Pons (tissue), 1 donor: ENCODE measurements at regions not wholly inside any gene's neighbourhood (a gene's known extent, or its start where the extent isn't known, plus 50 kb on each side); places are given as distances from the start of the nearest gene placed in this dataset.

Experiments
- DNase-seq: peaks from one replicate; pipeline ENCODE4 v3.0.0-alpha.2; 2016; ENCODE audit warnings: low spot score

DNA sequence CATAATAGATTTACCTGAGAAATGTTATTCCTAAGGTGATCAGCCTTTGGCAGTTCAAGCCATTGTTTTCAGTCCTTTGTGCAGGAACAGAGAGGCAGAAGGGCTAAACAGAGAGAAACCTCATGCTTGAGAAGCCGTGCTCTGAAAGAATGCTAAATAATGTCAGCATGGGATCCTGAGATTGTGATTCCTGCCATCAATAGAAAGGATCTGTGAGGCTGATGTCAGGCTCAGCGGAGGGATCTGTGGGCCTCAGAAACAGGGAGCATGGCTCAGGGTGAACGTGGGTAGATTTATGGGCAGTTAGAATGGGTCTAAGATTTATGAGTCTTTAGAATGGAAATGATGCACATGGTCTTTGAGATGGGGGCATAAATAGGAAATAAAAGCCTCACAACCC is 439.2 kb upstream of the IGFBP3 start:
- no peak for DNase-seq

DNA sequence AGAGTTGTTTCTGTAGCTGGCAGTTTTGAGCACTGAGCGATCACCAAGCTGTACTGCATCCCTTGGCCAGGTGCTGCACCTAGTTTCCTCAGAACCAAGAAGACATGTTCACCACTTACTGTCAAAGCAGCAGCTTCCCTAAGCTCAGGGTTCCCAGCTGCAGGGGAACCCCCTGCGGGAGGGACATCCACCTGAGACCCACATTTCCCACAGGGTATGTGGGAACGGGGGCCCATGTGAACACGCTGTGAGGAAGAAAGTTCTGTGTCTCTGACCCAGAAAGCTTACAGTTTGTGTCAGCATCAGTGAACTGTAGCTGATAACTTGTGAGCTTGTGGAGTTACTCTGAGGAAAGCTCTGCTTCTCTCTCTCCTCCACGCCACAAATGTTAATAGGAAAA is 436.8 kb upstream of the IGFBP3 start:
- no peak for DNase-seq

DNA sequence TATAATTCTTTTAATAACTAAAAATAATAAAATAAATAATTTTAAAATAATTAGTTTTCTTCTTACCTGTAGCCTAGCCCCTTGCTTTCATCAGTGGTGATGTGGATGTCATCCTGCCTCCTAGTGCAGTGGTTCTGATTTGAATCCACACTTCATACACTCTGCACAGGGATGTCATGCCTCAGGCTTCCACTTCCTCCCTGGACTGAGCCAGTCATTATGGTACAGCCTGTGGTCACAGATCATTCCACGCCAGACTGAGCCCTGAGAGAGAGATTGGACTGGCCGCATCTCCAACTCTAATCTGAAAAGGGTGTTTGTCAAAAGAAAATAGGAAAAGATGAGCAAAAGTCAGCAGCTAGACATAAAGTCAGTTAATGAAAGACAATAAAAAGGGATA is 436.2 kb upstream of the IGFBP3 start:
- DNase-seq, result no peak

DNA sequence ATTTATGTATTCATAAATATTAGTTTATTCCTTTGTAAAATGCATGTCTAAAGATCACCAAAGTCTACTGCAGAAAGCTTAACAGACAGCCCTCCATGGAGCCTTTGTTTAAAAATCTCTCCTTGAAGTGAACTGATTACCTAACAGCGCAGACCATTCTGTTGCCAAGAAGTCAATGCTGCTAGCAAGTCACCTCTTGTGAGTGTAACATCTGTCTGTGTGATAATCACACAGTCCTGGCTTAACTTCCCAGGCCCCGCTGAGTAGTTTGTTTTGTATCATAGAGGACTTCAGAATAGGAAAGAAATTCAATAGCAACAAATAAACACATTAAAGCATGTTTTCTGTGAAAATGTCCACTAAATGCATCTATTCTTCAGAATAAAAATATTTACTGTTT is 435.3 kb upstream of the IGFBP3 start:
- DNase-seq, result no peak

DNA sequence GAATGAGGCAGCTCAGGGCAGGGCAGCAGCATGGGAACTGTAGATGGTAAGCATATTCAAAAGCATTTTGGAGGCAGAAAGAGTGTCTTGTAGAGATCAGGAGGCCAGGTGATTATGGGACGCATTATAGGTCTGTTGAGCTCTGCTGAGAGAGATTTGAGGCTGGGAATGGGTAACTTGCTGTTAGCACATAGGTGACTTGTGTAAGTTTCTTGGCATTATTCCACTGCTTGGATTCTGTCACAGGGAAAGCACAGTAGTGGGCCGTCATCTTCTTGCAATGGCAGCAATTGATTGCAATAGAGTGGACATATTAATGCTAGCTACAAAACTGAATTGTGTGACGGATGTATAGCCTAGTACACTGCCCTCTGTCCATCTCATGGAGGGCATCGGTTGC is 434.3 kb upstream of the IGFBP3 start:
- DNase-seq, result no peak

DNA sequence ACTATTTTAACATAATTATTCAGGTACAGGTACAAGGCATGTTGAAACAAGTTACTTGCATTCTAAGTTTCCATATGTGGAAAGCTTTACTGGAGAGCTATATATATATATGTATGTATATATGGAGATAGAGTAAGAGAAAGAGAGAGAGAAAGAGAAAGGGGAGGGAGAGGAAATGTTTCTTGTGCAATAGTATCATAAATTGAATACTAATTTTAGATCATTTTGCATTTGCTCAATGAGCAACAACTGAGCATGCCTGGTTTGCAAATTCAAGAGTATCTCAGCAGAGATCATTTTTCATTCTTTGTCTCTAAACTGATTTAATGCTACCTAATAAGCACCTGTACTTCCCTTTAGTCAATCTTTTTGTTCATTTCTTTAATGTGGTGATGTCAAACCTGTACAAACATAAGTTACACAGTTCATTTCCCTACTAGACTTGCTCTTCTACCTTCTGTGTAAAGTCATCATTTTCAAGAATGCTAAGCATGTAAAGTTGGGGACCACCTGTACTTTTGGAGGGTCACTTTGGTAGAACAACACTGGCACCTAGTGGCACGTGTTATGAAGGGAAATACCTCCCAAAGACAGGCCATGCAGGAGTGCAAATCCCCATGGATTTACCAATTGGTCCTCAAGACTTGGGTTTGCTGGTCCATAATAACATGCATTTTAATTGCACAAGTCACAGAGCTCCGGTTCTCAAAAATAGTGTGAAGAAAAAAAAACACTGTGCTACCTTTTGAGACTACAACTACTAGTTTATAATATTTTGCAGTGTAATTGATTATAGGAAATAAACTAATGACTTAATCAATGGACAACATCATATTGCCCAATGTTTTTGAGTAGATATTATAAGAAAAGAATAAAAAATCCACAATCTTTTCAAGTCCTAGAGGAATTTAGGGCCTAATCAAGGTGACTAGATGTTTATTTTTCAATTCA is 431.2 kb upstream of the IGFBP3 start:
- DNase-seq, result peak; percentile 54

DNA sequence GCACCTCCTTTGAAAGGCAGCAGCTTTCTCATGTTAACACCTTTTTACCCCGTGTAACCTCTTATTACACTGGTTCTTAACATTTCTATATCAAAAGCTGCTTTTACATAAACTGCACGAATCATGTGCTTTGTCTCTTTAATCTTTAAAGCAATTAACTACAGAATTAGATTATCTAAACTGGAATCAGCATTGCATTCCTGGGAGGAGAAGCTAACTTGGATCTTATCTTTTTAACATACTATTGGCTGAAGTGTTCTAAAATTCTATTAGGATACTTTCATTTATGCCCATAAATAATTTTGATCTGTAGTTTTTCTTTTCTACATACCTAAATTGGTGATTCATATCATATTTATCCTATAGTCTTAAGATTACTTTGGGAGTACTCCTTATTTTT is 428.4 kb upstream of the IGFBP3 start:
- DNase-seq, result no peak

DNA sequence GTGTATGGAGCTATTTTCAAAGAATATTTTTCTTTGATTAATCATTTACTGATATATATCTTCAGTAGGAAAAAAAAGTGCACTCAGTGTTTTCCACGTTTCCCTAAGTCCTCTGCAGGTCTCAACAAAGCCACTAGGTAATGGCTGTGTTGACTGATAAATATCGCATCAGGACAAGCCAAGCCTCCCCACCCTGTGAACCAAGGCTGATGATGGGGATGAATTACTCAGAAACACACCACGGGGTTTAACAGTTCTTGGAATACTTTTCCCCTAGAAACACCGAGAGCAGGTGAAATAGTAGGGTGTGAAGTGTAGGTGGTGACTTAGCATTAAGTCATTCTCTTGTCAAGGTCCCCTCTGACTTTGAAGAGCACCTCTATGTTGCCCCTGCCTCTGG is 423.5 kb upstream of the IGFBP3 start:
- no peak for DNase-seq

DNA sequence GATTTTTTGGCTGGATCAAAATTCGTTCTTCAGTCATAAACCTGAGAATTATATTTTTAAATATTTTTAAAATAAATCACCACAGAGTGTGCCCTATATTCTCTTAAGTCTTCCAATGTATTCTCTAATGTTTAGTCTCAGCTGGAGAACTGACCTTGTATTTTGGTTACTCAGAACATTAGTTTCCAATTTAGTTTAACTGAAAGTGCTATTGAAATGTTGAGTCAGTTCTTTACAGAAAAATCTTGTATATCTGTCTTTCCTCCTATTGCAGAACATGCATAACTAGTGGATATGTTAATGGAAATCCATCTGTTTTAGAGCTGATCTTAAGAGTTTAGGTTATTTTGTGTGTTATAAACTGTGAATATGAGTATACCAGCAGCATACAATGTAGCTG is 422.7 kb upstream of the IGFBP3 start:
- no peak for DNase-seq

DNA sequence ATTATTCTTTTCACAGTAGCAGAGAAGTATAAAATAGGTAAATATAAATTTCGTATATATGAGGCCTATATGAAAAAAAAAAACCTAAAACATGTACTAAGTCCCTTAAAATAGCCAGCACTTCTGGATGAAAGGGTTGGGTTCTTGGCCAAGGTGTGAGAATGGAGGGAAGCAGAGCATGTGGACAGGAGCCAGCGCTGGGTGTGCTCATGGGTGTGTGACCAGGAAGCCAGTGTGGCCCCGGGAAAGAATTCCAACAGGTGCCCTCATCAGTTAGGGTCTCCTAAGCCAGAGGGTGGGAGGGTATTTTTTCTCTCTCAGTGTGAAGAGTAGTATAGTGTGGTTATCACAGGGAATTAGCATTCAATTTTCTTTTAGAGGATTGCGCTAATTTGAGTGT is 401.9 kb upstream of the IGFBP3 start:
- DNase-seq, result no peak

DNA sequence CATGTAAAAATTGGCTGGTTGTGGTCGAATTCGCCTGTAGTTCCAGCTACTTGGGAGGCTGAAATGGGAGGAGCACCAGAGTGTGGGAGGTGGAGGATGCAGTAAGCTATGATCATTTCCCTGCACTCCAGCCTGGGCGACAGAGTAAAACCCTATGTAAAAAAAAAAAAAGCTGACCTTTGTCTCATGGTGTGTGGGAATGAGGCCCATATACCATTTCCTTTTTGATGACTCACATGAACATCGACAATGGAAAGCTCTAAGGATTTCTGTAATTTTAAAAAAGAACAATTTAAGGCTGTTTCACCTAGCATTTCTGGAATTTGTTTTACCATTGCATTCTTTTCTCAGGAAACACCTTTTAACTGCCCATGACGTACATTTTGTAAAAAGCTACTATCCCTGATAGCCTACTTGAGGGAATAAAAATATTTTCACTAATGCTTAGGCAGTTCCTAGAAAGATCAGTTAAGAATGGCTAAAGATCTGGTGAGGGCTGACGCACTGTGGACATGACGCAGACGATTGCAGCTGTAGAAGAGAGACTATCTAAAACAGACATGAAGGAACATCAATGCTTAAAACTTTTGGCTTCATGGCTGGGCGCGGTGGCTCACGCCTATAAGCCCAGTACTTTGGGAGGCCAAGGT is 400.6 kb upstream of the IGFBP3 start:
- no peak for DNase-seq

DNA sequence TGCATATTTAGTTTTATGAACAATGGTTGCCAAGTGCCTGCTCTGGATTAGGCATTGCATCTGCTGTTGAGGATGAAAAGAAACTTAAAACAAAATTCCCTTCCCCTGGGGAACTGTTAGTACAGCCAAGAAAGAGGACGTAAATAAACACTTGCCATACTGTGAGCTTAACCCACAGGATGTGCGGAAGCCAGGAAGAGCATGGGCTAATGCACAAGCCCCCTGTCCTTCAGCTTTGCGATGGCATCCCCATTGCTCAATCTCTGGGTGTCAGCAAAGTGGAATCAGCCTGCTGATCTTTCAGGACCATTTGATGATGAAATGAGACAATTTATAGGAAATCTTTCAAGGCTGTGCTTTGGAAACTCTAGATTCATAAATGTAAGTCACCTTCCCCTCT is 399.9 kb upstream of the IGFBP3 start:
- no peak for DNase-seq

DNA sequence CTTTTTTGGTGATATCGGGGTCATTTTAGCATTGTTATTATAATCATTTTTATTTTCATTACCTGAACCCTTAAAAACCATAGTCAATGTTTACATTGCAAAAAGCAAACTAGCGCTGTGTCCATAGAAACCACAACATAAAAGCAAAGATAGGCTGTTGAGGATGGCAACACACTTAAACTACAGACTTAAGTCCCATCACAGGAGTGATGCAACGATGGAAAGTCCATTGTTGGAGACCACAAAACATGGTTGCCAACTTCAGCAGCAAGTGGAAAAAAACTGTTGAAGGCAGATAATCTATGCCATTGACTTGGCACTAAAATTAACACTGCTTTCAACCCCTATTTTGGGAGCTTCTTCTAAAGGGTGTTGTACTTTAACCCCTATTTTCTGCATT is 398.8 kb upstream of the IGFBP3 start:
- DNase-seq, result no peak

DNA sequence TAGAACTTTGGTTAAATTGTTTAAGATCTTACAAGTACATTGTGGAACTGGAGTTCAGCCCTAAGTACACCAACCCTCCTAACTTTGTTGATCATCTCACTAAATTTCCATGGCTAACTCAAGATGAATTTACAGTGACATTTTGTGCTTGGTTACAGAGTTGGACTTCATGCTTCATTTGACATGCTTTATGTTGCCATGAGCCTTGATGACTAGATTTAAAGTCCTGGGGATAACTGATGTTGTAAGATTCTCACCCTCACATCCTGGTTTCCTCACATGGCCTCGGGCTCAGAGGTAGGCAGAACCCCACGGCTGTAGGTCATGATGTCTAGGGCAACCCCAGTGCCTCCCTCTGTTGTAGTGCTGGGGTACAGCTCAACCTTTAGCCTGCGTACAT is 397.2 kb upstream of the IGFBP3 start:
- DNase-seq, result no peak

DNA sequence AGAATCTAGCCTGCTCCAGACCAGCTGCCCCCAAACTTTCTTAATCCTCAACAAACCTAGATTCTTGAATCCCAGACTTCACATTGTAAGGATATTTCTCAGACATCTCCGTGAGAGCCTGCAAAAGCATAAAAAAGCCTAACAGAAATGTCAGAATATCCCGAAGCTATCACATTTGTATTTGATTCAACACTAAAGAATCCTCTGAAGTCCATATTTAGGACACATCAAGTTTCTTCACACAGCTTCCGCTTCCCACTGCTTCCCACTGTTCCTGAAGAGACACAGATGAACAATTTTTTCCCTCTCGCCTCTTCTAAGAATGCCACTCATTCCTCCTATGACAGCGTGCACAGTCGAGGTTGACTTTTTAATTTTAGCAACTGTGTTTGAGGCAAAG is 396.2 kb upstream of the IGFBP3 start:
- DNase-seq, result no peak

DNA sequence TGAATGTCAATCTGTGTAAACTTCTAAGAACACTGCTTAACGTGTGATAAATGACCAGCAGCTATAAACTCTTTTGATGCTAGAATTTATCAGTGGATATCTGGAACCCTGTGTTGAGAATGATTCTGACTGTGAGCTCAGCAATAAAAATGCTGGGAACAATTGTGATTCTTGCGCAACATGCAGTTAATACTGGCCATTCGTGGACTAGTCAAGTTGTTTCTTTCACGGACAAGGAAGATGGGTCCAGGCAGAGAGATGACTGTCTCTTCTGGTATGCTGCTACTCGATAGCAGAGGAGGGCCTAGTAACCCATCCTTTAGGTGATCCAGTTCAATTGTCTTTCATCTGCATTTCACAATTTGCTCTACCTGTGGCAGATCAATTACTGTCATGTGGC is 394.8 kb upstream of the IGFBP3 start:
- DNase-seq, result no peak

DNA sequence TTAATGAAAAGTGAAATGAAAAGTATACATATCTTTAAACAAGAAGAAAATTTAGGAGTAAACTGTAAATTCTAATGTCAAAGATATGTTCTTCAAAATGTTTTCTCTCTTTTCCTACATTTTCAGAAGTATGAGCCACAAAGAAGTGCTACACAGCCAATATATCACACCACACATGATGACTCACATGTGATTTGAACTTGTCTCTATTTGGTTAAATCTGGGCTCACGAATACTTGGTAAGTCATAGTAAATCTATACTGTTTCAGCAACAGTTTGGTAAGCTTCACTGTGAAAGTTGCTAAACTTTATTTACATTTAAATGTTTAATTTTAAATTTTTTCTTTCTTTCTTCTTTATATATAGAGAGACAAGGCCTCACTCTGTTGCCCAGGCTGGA is 380.6 kb upstream of the IGFBP3 start:
- DNase-seq, result no peak

DNA sequence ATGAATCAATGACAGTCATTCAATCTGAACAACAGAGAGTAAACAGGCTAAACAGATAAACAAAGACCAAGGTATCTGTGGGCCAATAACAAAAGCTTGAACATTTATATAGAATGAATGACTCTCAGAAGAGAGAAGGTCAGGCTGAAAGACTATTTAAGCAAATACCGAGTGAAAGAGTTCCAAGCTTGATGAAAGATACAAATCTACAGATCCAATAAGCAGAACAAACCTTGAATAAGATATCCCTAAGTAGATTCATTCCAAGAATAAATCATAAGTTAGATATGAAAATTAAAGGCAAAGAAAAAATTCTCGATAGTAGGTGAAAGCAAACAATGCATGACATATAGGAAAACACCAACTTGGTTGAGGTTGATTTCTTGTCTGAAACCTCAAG is 376.4 kb upstream of the IGFBP3 start:
- no peak for DNase-seq

DNA sequence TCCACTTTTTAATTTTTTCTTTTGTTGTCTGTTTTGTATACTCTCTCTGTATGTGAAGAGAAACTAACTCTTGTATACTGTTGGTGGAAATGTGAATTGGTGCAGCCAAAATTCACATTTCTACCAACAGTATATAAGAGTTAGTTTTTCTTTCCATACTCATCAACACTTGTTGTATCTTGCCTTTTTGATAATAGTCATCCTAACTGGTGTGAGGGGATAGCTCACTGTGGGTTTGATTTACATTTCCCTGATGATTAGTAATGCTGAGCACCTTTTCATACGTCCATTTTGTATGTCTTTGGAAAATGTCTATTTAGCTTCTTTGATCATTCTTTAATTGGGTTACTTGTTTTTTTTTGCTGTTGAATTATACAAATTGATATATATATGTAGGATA is 375.5 kb upstream of the IGFBP3 start:
- DNase-seq, result no peak

DNA sequence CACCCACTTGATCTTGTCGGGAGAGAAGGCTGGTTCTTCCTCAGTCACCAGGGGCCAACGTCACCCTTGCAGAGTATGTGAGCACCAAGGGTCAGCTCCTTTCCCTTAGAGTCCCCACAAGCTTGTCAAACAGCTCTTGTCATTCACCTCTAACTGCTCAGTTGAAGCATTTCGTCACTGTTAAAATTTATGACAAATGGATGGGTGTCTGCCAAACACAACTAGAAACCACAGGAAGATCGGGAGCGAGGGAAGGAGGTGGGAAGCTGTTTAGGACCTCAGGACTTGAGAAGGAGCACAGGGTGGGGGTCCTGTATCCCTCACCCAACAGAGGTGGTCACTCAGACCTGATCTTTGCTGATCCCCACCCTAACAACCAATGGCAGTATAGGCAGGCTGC is 373.3 kb upstream of the IGFBP3 start:
- no peak for DNase-seq

DNA sequence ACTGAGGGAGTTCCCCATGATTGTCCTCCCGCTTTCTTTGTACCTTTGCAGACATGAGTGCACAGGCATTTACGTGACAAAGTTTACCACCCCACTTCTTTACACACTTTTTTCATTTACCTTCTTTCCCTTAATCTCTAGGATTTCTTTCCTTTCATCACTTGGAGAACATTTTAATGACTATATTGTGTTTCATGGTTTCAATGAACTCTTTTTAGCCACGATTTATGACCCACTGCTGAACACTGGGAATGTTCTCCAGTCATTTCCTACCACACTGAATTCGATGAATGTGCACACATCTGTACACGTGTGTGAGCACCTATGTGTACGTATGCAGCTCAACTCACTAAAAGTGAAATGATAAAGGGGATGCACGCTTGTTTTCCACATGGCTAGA is 371.7 kb upstream of the IGFBP3 start:
- no peak for DNase-seq

DNA sequence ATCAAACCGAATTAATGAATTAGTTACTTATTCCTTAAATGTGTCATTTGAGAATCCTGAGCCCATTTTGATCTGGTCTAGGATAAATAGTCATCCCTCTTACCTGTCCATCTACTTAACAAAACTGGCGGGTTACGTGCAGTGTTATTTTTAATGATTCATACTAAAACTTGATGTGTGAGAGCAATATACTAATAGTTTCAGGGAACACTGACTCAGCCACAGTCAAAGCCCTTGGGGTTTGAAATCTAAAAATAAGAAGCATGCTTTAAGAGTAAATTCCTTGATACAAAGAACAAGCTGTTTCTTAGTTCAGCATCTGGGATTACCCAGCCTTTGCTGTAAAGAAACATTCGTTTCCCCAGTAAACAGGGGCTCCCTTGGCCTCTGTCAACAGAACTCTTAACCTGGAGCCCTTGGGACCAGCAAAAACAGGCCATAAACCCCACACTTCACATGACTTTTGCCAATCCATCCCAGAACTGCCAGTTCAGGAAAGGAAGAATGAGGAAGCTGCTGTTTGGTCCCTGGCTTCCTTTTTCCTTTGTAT is 370.6 kb upstream of the IGFBP3 start:
- DNase-seq, result no peak

DNA sequence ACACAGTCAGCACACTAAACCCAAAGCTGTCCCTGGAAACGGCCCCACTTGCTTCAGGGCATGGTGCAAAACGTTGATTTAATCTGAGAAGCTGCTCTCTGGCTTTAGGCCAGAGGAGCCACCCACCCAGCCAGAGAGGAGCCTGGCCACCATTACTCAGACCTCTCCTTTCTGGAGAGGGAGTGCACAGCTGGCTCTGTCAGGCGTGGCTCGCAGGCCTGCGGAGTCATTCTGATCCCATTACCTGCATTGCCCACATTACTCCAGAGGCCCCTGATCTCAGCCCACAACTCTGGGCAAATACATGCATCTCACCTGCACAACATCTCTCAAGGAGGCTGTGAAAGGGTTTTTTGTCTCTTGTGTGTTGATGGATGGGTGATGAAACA is 370.0 kb upstream of the IGFBP3 start:
- no peak for DNase-seq
